RWPE2 (cell line): ENCODE measurements at regions not wholly inside any gene's neighbourhood (a gene's known extent, or its start where the extent isn't known, plus 50 kb on each side); places are given as distances from the start of the nearest gene placed in this dataset.

ENCODE experiments used
- ATAC-seq: fragments of 200-7000 bp; cut with Tn5 transposase; 3 replicates; pipeline ENCODE4 v1.9.1; 2021; ENCODE audit warnings: low read depth
- DNase-seq: peaks from one replicate; pipeline ENCODE4 v3.0.0-alpha.2; 2020; ENCODE audit warnings: low spot score
- H3K27ac ChIP-seq: fragments of 450-650 bp; 2 replicates; pipeline ENCODE4 v1.5.1; 2017; ENCODE audit warnings: mild to moderate bottlenecking; ENCODE audit not compliant: poor library complexity, severe bottlenecking
- H3K27me3 ChIP-seq: fragments of 250-450 bp; sonication (Bioruptor Pico); 2 replicates; pipeline ENCODE4 v1.5.1; 2021; ENCODE audit warnings: mild to moderate bottlenecking, moderate library complexity; ENCODE audit not compliant: insufficient read depth, poor library complexity, severe bottlenecking
- H3K36me3 ChIP-seq: fragments of 250-450 bp; sonication (Bioruptor Pico); 2 replicates; pipeline ENCODE4 v1.5.1; 2020; ENCODE audit warnings: low read depth, mild to moderate bottlenecking, moderate library complexity
- H3K4me1 ChIP-seq: fragments of 250-450 bp; sonication (Bioruptor Pico); 2 replicates; pipeline ENCODE4 v1.5.1; 2021; ENCODE audit warnings: mild to moderate bottlenecking, moderate library complexity; ENCODE audit not compliant: insufficient read depth, poor library complexity, severe bottlenecking
- H3K4me3 ChIP-seq: fragments of 250-450 bp; sonication (Bioruptor Pico); 2 replicates; pipeline ENCODE4 v1.5.1; 2021; ENCODE audit warnings: mild to moderate bottlenecking, moderate library complexity; ENCODE audit not compliant: severe bottlenecking
- H3K9me3 ChIP-seq: fragments of 250-450 bp; sonication (Bioruptor Pico); 2 replicates; pipeline ENCODE4 v1.5.1; 2021; ENCODE audit warnings: mild to moderate bottlenecking, moderate library complexity; ENCODE audit not compliant: severe bottlenecking
- TF ChIP-seq, protein P1 (sequence below): fragments of 450-650 bp; IDR thresholded peaks from one replicate; pipeline ENCODE4 v1.5.1; 2017; ENCODE audit warnings: mild to moderate bottlenecking, moderate library complexity; ENCODE audit not compliant: poor library complexity, severe bottlenecking

DNA sequence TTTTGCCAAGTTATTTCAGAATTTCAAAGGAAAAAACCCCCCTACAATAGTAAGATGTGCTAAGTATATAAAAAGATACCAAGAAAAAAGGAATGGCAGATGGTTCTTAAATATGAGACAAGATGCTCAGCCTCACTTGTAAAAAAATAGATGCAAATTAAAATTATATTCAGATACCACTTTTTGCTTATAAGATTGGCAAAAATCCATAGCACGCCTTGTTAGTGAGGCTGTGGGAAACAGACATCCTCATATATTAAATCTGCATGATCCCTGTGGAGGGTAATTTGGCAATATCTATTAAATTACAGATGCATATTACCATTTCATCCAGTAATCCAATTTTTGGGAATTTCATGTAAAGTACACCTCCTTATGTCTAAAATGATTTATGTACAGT lies 62.5 kb upstream of the PDHA1 start:
- DNase-seq (no peak), ATAC-seq (no peak)
- TF ChIP-seq, protein P1, sequence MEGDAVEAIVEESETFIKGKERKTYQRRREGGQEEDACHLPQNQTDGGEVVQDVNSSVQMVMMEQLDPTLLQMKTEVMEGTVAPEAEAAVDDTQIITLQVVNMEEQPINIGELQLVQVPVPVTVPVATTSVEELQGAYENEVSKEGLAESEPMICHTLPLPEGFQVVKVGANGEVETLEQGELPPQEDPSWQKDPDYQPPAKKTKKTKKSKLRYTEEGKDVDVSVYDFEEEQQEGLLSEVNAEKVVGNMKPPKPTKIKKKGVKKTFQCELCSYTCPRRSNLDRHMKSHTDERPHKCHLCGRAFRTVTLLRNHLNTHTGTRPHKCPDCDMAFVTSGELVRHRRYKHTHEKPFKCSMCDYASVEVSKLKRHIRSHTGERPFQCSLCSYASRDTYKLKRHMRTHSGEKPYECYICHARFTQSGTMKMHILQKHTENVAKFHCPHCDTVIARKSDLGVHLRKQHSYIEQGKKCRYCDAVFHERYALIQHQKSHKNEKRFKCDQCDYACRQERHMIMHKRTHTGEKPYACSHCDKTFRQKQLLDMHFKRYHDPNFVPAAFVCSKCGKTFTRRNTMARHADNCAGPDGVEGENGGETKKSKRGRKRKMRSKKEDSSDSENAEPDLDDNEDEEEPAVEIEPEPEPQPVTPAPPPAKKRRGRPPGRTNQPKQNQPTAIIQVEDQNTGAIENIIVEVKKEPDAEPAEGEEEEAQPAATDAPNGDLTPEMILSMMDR, result no peak
- no peaks in the 10 kb centered on the region for H3K4me1 ChIP-seq
- no peak overlapping the region for H3K27ac ChIP-seq
- H3K27me3 ChIP-seq, result no peaks in the 10 kb centered on the region
- no peak overlapping the region for H3K4me3 ChIP-seq
- no peaks in the 10 kb centered on the region for H3K9me3 ChIP-seq
- H3K36me3 ChIP-seq, result no peaks in the 10 kb centered on the region

DNA sequence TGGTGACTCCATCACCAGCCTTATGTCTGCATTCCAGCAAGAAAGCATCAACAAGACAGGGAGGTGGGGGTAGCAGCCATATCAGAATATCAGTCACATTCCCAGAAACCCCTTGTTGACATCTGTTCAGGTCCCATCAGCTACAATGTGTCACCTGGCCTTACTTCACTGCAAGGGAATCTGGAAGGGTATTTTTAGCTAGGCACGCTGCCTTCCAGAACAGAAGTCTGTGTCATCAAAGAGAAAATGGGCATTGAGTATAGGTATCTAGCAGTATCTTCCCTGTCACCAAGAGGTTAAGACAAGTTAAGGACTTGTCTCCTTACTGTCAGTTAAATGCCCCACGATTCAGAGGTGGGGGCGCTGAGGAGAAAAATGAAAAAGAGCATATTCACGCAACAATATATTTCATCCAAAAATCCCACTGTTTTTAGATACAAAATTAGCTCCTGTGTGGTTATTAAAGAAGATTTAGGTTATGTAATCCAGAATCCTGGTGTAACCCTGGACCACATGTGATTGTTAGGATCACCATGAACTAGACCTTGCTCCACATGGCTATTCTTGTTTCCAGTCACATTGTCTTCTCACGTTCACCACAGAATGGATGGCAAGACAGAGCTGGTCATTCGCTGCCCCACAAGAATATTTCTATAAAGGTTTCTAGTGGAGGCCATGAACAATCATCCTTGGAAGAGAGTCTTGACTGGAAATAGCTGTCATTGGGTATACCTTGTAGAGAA lies 60.0 kb upstream of the PDHA1 start:
- no peak overlapping the region for H3K4me3 ChIP-seq
- DNase-seq (no peak), ATAC-seq (no peak)
- H3K4me1 ChIP-seq, result no peaks in the 10 kb centered on the region
- H3K27me3 ChIP-seq, result no peaks in the 10 kb centered on the region
- H3K36me3 ChIP-seq, result no peaks in the 10 kb centered on the region
- no peak overlapping the region for H3K27ac ChIP-seq
- TF ChIP-seq, protein P1, result no peak
- no peaks in the 10 kb centered on the region for H3K9me3 ChIP-seq

DNA sequence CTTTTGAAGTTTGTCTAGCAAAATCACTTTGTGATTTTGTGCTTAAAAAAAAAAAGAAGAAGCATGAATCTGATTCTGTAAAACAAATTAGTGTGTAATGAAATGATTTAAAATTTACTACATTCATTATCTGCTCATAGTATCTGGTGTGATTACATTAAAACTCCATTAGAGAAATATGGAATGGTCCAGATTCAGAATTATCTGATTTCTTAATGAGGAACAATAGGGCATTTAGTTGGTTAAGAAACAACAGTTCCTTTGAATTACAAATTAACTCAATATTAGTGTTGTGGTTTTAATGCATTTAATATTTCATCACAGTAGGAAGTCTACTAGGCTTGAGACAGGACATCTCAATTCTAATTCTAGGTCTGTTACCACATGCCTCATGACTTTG lies 57.9 kb upstream of the PDHA1 start:
- DNase-seq (no peak), ATAC-seq (no peak)
- Histone ChIP-seq H3K4me3 (no peak overlapping the region), H3K27me3 (no peaks in the 10 kb centered on the region), H3K36me3 (no peaks in the 10 kb centered on the region), H3K9me3 (no peaks in the 10 kb centered on the region), H3K27ac (no peak overlapping the region), H3K4me1 (no peaks in the 10 kb centered on the region)
- TF ChIP-seq, protein P1, result no peak

DNA sequence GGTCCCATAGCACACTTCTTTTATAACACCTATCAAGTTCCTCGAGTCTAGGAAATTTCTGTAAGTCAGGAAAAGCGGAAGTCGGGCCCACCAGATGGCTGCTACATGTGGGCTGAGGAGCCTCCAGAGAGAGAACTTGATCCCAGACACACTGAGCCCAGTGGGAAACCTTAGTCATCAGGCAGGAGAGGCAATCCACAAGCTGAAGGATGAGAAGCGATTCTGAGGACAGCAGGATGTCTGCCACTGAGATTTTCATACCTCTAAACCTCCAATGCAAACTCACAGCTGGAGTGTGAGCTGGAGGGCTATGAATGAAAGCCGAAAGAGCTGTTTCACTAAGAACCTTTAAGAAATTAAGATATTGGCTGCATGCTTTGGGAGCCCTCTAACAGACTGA lies 52.6 kb upstream of the PDHA1 start:
- no peak overlapping the region for H3K27ac ChIP-seq
- no peaks in the 10 kb centered on the region for H3K9me3 ChIP-seq
- H3K36me3 ChIP-seq, result no peaks in the 10 kb centered on the region
- no peaks in the 10 kb centered on the region for H3K4me1 ChIP-seq
- H3K4me3 ChIP-seq, result no peak overlapping the region
- DNase-seq (no peak), ATAC-seq (no peak)
- no peaks in the 10 kb centered on the region for H3K27me3 ChIP-seq
- TF ChIP-seq, protein P1, result no peak

DNA sequence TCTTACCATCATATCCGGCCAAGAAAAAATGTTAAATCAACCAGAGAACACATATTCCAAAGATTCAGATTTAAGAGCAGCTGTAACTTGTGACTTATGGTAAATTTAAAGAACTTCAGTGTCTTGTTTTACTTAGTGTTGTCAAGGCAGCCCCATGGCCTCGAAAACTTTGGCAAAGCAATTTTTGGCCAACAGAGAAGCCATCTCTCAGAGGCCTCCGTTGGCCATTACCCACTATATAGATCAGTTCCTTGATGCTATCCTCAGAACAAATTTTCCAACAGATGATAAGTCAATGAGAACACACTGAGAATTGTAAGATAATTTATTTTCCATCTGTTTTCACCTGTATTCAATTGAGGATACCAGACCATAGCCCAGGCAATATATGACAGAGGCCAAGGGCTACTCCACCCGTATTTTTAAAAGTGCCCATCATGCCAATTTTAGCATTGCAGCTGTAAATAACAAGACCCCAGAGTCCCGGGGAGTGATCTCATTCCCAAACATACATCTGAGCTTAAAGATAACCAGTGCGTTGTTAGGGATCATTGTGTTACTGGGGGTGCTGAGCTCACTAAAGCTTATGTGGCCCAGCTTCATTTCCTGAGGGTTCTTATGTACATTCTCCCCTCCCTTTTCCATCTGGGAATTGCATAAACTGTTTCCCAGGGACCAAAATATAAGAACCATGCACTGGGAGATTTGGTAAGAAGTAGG lies 50.0 kb upstream of the PDHA1 start:
- Histone ChIP-seq H3K27me3 (no peaks in the 10 kb centered on the region), H3K36me3 (no peaks in the 10 kb centered on the region), H3K4me3 (no peak overlapping the region), H3K4me1 (no peaks in the 10 kb centered on the region), H3K27ac (no peak overlapping the region), H3K9me3 (no peaks in the 10 kb centered on the region)
- ATAC-seq, result no peak
- TF ChIP-seq, protein P1, result no peak
- no peak for DNase-seq
